H1 (cell line): ENCODE measurements at regions not wholly inside any gene's neighbourhood (a gene's known extent, or its start where the extent isn't known, plus 50 kb on each side); places are given as distances from the start of the nearest gene placed in this dataset.

ENCODE experiments used
- CTCF ChIA-PET: fragments of 300-600 bp; sonication (Branson Sonifier 250); formaldehyde crosslinking; loops from one replicate; lab custom pipeline; 2021; ENCODE audit not compliant: partially characterized antibody; lab: Charles Lee
- POLR2A ChIA-PET: fragments of 300-600 bp; sonication (Branson Sonifier 250); formaldehyde crosslinking; loops from one replicate; lab custom pipeline; 2021; ENCODE audit warnings: inconsistent platforms; ENCODE audit not compliant: partially characterized antibody; lab: Charles Lee
- DNase-seq, 2 experiments: peaks; one replicate each; pipeline versions ENCODE4 v3.0.0 to v3.0.0-alpha.2; 2010 to 2022; ENCODE audit warnings: low spot score in 2 of 2, low read depth in 1 of 2, mixed read lengths in 1 of 2
- FAIRE-seq: peaks from 2 replicates; lab custom pipeline; 2011; peaks lifted over from hg19 to GRCh38; lab: Jason Lieb, UNC
- H2AFZ ChIP-seq: 2 replicates; pipeline ENCODE4 v1.8.1; 2012; ENCODE audit warnings: low read length, inconsistent platforms
- H2AK5ac ChIP-seq: 2 replicates; pipeline ENCODE4 v1.6.1; 2013; ENCODE audit warnings: low read depth, low read length
- H2BK120ac ChIP-seq: replicated peaks from 2 replicates; pipeline ENCODE3; 2013; ENCODE audit warnings: low read depth, low read length, inconsistent platforms
- H2BK12ac ChIP-seq: 2 replicates; pipeline ENCODE4 v1.6.1; 2013; ENCODE audit warnings: low read depth, low read length
- H2BK15ac ChIP-seq: 2 replicates; pipeline ENCODE4 v1.6.1; 2013; ENCODE audit warnings: low read length
- H2BK20ac ChIP-seq: 2 replicates; pipeline ENCODE4 v1.6.1; 2013; ENCODE audit warnings: low read length
- H2BK5ac ChIP-seq: 2 replicates; pipeline ENCODE4 v1.6.1; 2013; ENCODE audit warnings: low read depth, low read length
- H3K14ac ChIP-seq: 2 replicates; pipeline ENCODE4 v1.6.1; 2013; ENCODE audit warnings: inconsistent platforms; ENCODE audit not compliant: insufficient read length
- H3K18ac ChIP-seq: 2 replicates; pipeline ENCODE4 v1.6.1; 2013; ENCODE audit warnings: low read length; ENCODE audit errors: extremely low read depth
- H3K23ac ChIP-seq: 2 replicates; pipeline ENCODE4 v1.6.1; 2013; ENCODE audit warnings: inconsistent platforms; ENCODE audit not compliant: insufficient read length
- H3K23me2 ChIP-seq: 2 replicates; pipeline ENCODE4 v1.6.1; 2013; ENCODE audit warnings: low read depth, low read length
- H3K27ac ChIP-seq: 2 replicates; pipeline ENCODE4 v1.6.1; 2011; ENCODE audit warnings: low read depth, low read length, inconsistent platforms
- H3K27me3 ChIP-seq, 4 experiments: replicated peaks in 1 of 4; 1 replicate in 1 of 4; 2 replicates in 3 of 4; pipeline versions ENCODE4 v1.6.1 to v1.8.1; 2011 to 2013; ENCODE audit warnings: low read length in 3 of 4, mild to moderate bottlenecking in 3 of 4, inconsistent platforms in 2 of 4, mixed read lengths in 2 of 4, moderate library complexity in 1 of 4; ENCODE audit not compliant: control insufficient read depth in 3 of 4, insufficient read depth in 3 of 4; ENCODE audit errors: extremely low read depth in 1 of 4
- H3K36me3 ChIP-seq, 4 experiments: 2 replicates each; pipeline versions ENCODE4 v1.6.1 to v1.8.1; 2011 to 2013; ENCODE audit warnings: mild to moderate bottlenecking in 4 of 4, low read length in 3 of 4, moderate library complexity in 2 of 4, control low read depth in 1 of 4, inconsistent platforms in 1 of 4; ENCODE audit not compliant: insufficient read depth in 4 of 4, control insufficient read depth in 2 of 4
- H3K4ac ChIP-seq: replicated peaks from 2 replicates; pipeline ENCODE3; 2013; ENCODE audit warnings: low read length, low read depth, mixed read lengths, inconsistent platforms; ENCODE audit not compliant: insufficient read length
- H3K4me1 ChIP-seq, 4 experiments: replicated peaks in 1 of 4; 1 replicate in 1 of 4; 2 replicates in 3 of 4; pipeline versions ENCODE4 v1.6.1 to v1.8.1; 2011 to 2013; ENCODE audit warnings: low read length in 3 of 4, inconsistent platforms in 2 of 4, mixed read lengths in 1 of 4; ENCODE audit not compliant: insufficient read depth in 4 of 4, control insufficient read depth in 3 of 4
- H3K4me2 ChIP-seq, 2 experiments: 2 replicates each; pipeline versions ENCODE4 v1.6.1 to v1.8.1; 2011 to 2013; ENCODE audit warnings: low read depth in 2 of 2, low read length in 2 of 2, control low read depth in 1 of 2, inconsistent platforms in 1 of 2, mild to moderate bottlenecking in 1 of 2; ENCODE audit not compliant: insufficient read depth in 1 of 2
- H3K4me3 ChIP-seq, 4 experiments: fragments of 200-600, 300-600 bp in 1 of 4; sonication (generic), shearing (Covaris generic), sonication (Bioruptor Twin) in 1 of 4; 2 replicates each; pipeline versions ENCODE4 v1.5.1 to v1.8.1; 2011 to 2016; ENCODE audit warnings: low read length in 4 of 4, low read depth in 3 of 4, control low read depth in 2 of 4, inconsistent platforms in 2 of 4, mild to moderate bottlenecking in 2 of 4, mixed read lengths in 1 of 4, moderate library complexity in 1 of 4; ENCODE audit not compliant: insufficient read depth in 2 of 4; ENCODE audit errors: extremely low read depth in 1 of 4
- H3K56ac ChIP-seq: replicated peaks from 2 replicates; pipeline ENCODE3; 2013; ENCODE audit warnings: low read depth, mild to moderate bottlenecking, mixed read lengths, low read length, inconsistent platforms; ENCODE audit not compliant: insufficient read length
- H3K79me1 ChIP-seq: 2 replicates; pipeline ENCODE4 v1.6.1; 2013; ENCODE audit warnings: low read depth, low read length, control low read depth
- H3K79me2 ChIP-seq, 2 experiments: 2 replicates each; pipeline versions ENCODE4 v1.6.1 to v1.8.1; 2012 to 2013; ENCODE audit warnings: low read length in 2 of 2, mild to moderate bottlenecking in 2 of 2, inconsistent platforms in 1 of 2; ENCODE audit not compliant: insufficient read depth in 2 of 2, control insufficient read depth in 1 of 2
- H3K9ac ChIP-seq, 4 experiments: replicated peaks in 1 of 4; 1 replicate in 1 of 4; 2 replicates in 3 of 4; pipeline versions ENCODE4 v1.6.1 to v1.8.1; 2011 to 2013; ENCODE audit warnings: low read depth in 3 of 4, low read length in 3 of 4, control low read depth in 2 of 4, mild to moderate bottlenecking in 2 of 4, moderate library complexity in 2 of 4, inconsistent platforms in 1 of 4; ENCODE audit errors: extremely low read depth in 1 of 4
- H3K9me3 ChIP-seq, 2 experiments: 2 replicates each; pipeline versions ENCODE4 v1.6.1 to v1.8.1; 2012 to 2013; ENCODE audit warnings: mild to moderate bottlenecking in 2 of 2, moderate library complexity in 2 of 2, control low read depth in 1 of 2, inconsistent platforms in 1 of 2, low read depth in 1 of 2, low read length in 1 of 2, mixed read lengths in 1 of 2; ENCODE audit not compliant: insufficient read depth in 2 of 2
- H4K20me1 ChIP-seq, 2 experiments: replicated peaks in 1 of 2; 2 replicates each; pipeline versions ENCODE3 to v1.8.1; 2011 to 2013; ENCODE audit warnings: inconsistent platforms in 2 of 2, low read length in 2 of 2, mild to moderate bottlenecking in 1 of 2; ENCODE audit not compliant: insufficient read depth in 2 of 2, control insufficient read depth in 1 of 2
- H4K5ac ChIP-seq: 2 replicates; pipeline ENCODE4 v1.6.1; 2013; ENCODE audit warnings: low read length, low read depth, mixed read lengths, inconsistent platforms; ENCODE audit not compliant: insufficient read length
- H4K8ac ChIP-seq: 2 replicates; pipeline ENCODE4 v1.8.0; 2013; ENCODE audit warnings: mild to moderate bottlenecking, moderate library complexity, low read length, inconsistent platforms; ENCODE audit not compliant: insufficient read depth; ENCODE audit errors: extremely low read depth
- H4K91ac ChIP-seq: replicated peaks from 2 replicates; pipeline ENCODE3; 2013; ENCODE audit warnings: low read length, mixed read lengths, inconsistent platforms; ENCODE audit not compliant: insufficient read length
- EGR1 ChIP-seq: IDR thresholded peaks from 2 replicates; pipeline ENCODE4 v1.6.1; 2011; ENCODE audit warnings: low read depth, low read length, borderline replicate concordance
- JUN ChIP-seq: IDR thresholded peaks from 2 replicates; pipeline ENCODE4 v1.6.1; 2011; ENCODE audit warnings: low read depth, mild to moderate bottlenecking, improper control_type of control experiment, low read length
- POLR2AphosphoS5 ChIP-seq: IDR thresholded peaks from 2 replicates; pipeline ENCODE4 v1.6.1; 2011; ENCODE audit warnings: low read depth, low read length
- WGBS, 2 experiments: shearing (Covaris generic) in 1 of 2; methylation state at CpG; one replicate each; pipeline versions ENCODE4 v1.1.6 to v1.1.7; 2013 to 2015; ENCODE audit warnings: low lambda C conversion rate in 2 of 2, mixed read lengths in 2 of 2, inconsistent platforms in 1 of 2, low coverage in 1 of 2, missing lambda C conversion rate in 1 of 2; ENCODE audit not compliant: insufficient replicate concordance in 2 of 2, insufficient coverage in 1 of 2, insufficient read length in 1 of 2; ENCODE audit errors: extremely low coverage in 1 of 2, missing lambda C conversion rate in 1 of 2; 5-methylcytosine and 5-hydroxymethylcytosine counted together

DNA sequence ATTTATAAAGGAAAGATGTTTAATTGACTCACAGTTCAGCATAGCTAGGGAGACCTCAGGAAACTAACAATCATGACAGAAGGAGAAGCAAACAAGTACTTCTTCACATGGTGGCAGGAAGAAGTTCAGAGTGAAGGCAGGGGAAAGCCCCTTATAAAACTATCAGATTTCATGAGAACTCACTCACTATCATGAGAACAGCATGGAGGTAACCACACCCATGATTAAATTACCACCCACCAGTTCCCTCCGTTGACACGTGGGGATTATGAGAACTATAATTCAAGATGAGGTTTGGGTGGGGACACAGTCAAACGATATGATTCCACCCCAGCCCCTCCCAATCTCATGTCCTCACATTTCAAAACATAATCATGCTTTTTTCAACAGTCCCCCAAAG lies 124.2 kb upstream of the PCGF5 start:
- no peaks in the 10 kb centered on the region for H3K4me1 ChIP-seq
- no peak overlapping the region for H2BK15ac ChIP-seq
- ChIA-PET CTCF (no interaction called here), POLR2A (no interaction called here)
- H3K27me3 ChIP-seq = no peaks in the 10 kb centered on the region
- FAIRE-seq (no peak), DNase-seq (no peak)
- H3K14ac ChIP-seq = no peak overlapping the region
- H2AK5ac ChIP-seq = no peak overlapping the region
- H4K91ac ChIP-seq = no peak overlapping the region
- no peak overlapping the region for H2AFZ ChIP-seq
- no peak overlapping the region for H2BK120ac ChIP-seq
- no peak overlapping the region for H2BK12ac ChIP-seq
- no peak overlapping the region for H2BK5ac ChIP-seq
- H3K27ac ChIP-seq = no peak overlapping the region
- no peak overlapping the region for H3K4ac ChIP-seq
- WGBS, 2 experiments = 82% methylated on average over 3 of the region's 3 CpGs; no CpG with 5 or more reads in 1 of the 2 experiments
- no peak overlapping the region for H3K4me2 ChIP-seq
- no peaks in the 10 kb centered on the region for H4K20me1 ChIP-seq
- no peaks in the 10 kb centered on the region for H3K36me3 ChIP-seq
- H2BK20ac ChIP-seq = no peak overlapping the region
- no peaks in the 10 kb centered on the region for H3K79me1 ChIP-seq
- no peak overlapping the region for H4K5ac ChIP-seq
- H4K8ac ChIP-seq = no peak overlapping the region
- no peak overlapping the region for H3K23ac ChIP-seq
- H3K4me3 ChIP-seq = no peak overlapping the region
- no peaks in the 10 kb centered on the region for H3K79me2 ChIP-seq
- no peak overlapping the region for H3K56ac ChIP-seq
- no peak overlapping the region for H3K9ac ChIP-seq
- peaks cover 33 to 40% of the 10 kb centered on the region in 2 experiments for H3K9me3 ChIP-seq
- no peak overlapping the region for H3K18ac ChIP-seq
- H3K23me2 ChIP-seq = no peaks in the 10 kb centered on the region
- TF ChIP-seq JUN (no peak), EGR1 (no peak), POLR2AphosphoS5 (no peak)
